ENCODE measurements at regions not wholly inside any gene's neighbourhood (a gene's known extent, or its start where the extent isn't known, plus 50 kb on each side); places are given as distances from the start of the nearest gene placed in this dataset.

- no peaks in the 10 kb centered on the region for H3K27me3 ChIP-seq (ENCODE audit: control insufficient read depth, insufficient read depth, low read length)
- no peak overlapping the region for H3K4me3 ChIP-seq (ENCODE audit: low read depth in 2 of 2, low read length in 2 of 2)
- no peak for TF ChIP-seq SIN3A (IDR thresholded peaks at IDR 0.05; ENCODE audit: borderline replicate concordance, insufficient read depth, low read depth, low read length)
- no peak for TF ChIP-seq TCF7L2 (IDR thresholded peaks at IDR 0.05; ENCODE audit: low read depth, low read length)
- TF ChIP-seq CTCF (IDR thresholded peaks at IDR 0.05), result no peak
- TF ChIP-seq POLR2AphosphoS5 (IDR thresholded peaks at IDR 0.05; ENCODE audit: low read depth, low read length), result no peak
- no peak for TF ChIP-seq REST (IDR thresholded peaks at IDR 0.05; ENCODE audit: insufficient read depth in 1 of 2, low read depth in 2 of 2, low read length in 1 of 2)
- ChIA-PET CTCF (no interaction called here), POLR2A (no interaction called here)
- no peaks in the 10 kb centered on the region for H3K36me3 ChIP-seq (ENCODE audit: control insufficient read depth, insufficient read depth, low read length)
- in situ Hi-C loops (cut with HindIII; ENCODE audit: low pct_unique_long_range_greater_than_20kb, low sequenced_read_pairs), result no loop called here
- intact Hi-C loops (cut with micrococcal nuclease; ENCODE audit: unreplicated experiment), result no loop called here
- no peak for DNase-seq (ENCODE audit: low read depth, low spot score)
- ATAC-seq, result no peak
- H3K4me1 ChIP-seq (ENCODE audit: control insufficient read depth, insufficient read depth, low read length), result no peaks in the 10 kb centered on the region
- no peak overlapping the region for H3K27ac ChIP-seq (ENCODE audit: low read length)
- BruUV-seq (replicated peaks), result no TSS peak
- no peaks in the 10 kb centered on the region for H3K9me3 ChIP-seq (ENCODE audit: control insufficient read depth, insufficient read depth, low read depth, low read length)
These were observed 631.8 kb upstream of the KLF12 start for GRCh38 chr13:74765955-74766354.

GRCh38 chr13:74761801-74762757 is 627.9 kb upstream of the KLF12 start:
- Histone ChIP-seq H3K27me3 (ENCODE audit: control insufficient read depth, insufficient read depth, low read length) (no peaks in the 10 kb centered on the region), H3K36me3 (ENCODE audit: control insufficient read depth, insufficient read depth, low read length) (no peaks in the 10 kb centered on the region), H3K27ac (ENCODE audit: low read length) (no peak overlapping the region), H3K4me3 (ENCODE audit: low read depth in 2 of 2, low read length in 2 of 2) (no peak overlapping the region), H3K9me3 (ENCODE audit: control insufficient read depth, insufficient read depth, low read depth, low read length) (no peaks in the 10 kb centered on the region), H3K4me1 (ENCODE audit: control insufficient read depth, insufficient read depth, low read length) (no peaks in the 10 kb centered on the region)
- intact Hi-C loops (cut with micrococcal nuclease; ENCODE audit: unreplicated experiment) (no loop called here), in situ Hi-C loops (cut with HindIII; ENCODE audit: low pct_unique_long_range_greater_than_20kb, low sequenced_read_pairs) (no loop called here)
- ChIA-PET POLR2A (no interaction called here), CTCF (no interaction called here)
- no peak for DNase-seq (ENCODE audit: low read depth, low spot score)
- BruUV-seq (replicated peaks), result no TSS peak
- TF ChIP-seq SIN3A (IDR thresholded peaks at IDR 0.05; ENCODE audit: borderline replicate concordance, insufficient read depth, low read depth, low read length) (no peak), CTCF (IDR thresholded peaks at IDR 0.05) (no peak), TCF7L2 (IDR thresholded peaks at IDR 0.05; ENCODE audit: low read depth, low read length) (no peak), POLR2AphosphoS5 (IDR thresholded peaks at IDR 0.05; ENCODE audit: low read depth, low read length) (no peak), REST (IDR thresholded peaks at IDR 0.05; ENCODE audit: insufficient read depth in 1 of 2, low read depth in 2 of 2, low read length in 1 of 2) (no peak)
- ATAC-seq, result no peak

Measured in Panc1 (cell line).